Urothelium cell line (cell line): ENCODE measurements at regions not wholly inside any gene's neighbourhood (a gene's known extent, or its start where the extent isn't known, plus 50 kb on each side); places are given as distances from the start of the nearest gene placed in this dataset.

Source experiments
- DNase-seq: peaks from one replicate; pipeline ENCODE4 v3.0.0; 2011; ENCODE audit warnings: low spot score, mixed read lengths
- FAIRE-seq: peaks from 2 replicates; lab custom pipeline; 2011; peaks lifted over from hg19 to GRCh38; lab: Jason Lieb, UNC

DNA sequence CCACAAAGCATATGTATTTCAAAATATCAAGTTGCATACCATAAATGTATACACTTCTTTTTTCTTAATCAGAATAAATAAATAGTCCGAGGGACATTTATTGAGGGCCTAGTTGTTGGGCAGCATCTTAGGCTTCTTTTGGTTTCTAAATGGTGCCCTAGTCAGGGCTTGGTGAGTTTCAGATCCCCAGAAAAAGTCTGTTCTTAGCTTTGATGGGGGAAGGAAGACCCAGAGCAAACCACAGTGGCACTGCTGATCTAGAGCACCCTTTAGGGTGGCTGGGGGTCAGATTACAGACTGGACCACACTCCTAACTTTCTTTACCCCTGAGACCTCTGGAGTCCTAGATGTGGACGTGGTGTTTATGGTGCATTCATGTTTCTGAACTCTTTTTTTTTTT, 97.8 kb downstream of the C9orf152 start:
- no peak for DNase-seq
- FAIRE-seq: no peak

DNA sequence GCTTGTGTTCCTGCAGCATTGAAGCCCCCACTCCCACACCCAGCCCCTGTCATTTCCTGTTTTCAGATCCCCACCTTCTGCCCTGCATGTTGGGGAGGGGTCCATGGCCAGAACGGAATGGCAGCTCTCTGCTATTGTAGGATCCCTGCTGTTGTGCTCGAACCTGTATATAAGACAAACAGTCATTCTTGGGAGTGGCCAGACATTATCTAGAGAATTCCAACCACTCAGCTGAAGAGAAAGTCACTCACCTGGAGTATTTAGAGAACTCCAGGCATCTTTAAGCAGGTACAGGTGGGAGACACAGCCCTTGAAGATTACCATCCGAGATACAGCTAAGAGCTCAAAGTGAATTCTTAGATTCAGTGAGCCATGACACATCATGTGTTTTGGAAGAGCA, 96.1 kb downstream of the C9orf152 start:
- FAIRE-seq (no peak), DNase-seq (no peak)

DNA sequence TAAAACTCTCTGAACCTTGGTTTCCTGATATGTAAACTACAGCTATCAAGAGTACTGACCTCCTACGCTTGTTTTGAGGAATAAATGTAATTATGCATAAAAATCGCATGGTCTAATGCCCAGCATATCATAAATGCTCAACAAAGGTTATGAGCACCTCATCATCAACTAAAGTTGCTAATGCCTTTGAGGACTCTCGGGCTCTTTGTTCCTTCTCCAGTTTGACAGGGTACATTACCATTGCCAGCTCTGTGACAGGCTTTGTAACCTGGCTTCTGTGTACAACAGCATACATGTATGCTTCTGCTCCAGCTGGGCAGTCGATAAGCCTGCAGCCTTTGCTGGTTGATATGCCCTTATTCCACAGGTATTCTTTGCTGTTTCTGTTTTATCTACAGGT, 95.2 kb downstream of the C9orf152 start:
- no peak for DNase-seq
- no peak for FAIRE-seq

DNA sequence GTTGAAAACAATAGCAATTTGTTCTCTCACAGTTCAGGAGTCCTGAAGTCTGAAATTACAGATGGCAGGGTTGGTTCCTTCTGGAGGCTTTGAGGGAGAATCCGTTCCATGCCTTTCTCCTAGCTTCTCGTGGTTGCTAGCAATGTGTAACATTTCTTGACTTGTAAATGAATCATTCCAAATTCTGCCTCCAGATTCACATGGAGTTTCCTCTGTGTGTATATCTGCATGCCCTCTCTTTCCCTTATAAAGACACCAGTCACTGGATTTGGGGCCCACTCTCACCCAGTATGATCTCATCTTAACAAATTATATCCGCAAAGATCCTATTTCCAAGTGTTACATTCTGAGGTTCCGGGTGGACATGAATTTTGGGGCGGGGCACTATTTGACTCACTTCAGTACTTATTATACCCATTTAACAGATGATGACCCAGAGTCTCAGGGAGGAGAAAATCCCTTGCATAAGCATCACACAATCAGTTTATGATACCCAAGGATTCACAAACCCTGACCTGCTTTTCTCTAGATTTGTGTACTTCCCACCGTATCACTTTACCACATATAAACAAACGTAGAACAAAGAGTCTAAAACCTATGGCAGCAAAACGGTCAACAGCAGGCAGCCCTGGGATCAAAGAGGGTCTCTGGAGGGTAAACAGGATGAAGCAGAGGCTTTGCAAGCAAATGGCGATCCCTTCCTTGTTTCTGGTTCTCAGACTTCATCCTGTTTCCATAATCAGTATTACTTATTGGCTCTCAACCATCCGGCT, 93.7 kb downstream of the C9orf152 start:
- no peak for FAIRE-seq
- DNase-seq: no peak

DNA sequence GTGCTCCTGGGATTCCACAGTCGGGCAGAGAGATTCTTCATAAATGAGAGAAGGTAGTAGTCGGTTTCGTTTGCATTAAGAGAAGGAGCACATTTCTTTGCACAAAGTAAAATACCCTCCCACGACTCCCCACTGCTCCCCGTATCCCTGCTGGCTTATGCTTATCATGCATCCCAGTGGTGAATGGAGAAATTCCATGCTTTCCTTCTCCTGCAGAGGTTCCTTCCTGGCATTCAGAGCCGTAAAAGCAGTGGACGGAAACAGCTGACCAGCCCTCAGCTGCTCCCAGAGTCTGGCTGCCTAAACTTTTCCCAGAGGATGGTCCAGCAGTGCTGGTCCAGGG, 93.1 kb downstream of the C9orf152 start:
- no peak for DNase-seq
- FAIRE-seq: no peak

DNA sequence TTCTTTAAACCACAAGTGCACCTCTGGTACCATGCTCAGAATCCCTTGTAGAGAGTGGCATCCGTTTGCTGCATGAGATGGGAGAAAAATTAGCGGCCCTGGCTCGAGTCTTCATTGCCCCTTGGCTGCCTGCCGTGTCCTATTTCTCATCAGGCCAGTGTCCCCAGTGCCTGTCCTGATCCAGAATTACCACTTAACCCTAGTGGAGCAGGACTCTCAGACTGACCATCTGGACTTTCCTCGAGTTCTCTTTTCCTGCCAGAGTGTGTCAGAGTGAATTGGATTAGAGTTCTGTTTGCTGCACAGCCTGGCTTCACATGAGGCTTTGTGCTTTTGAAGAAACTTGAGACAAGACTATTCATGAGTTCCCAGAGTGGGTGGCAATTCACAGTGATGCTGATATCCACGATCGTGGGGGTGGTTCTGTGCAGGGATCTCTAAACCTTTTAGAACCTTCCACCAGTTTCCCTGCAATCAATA, 92.6 kb downstream of the C9orf152 start:
- DNase-seq (no peak), FAIRE-seq (no peak)

DNA sequence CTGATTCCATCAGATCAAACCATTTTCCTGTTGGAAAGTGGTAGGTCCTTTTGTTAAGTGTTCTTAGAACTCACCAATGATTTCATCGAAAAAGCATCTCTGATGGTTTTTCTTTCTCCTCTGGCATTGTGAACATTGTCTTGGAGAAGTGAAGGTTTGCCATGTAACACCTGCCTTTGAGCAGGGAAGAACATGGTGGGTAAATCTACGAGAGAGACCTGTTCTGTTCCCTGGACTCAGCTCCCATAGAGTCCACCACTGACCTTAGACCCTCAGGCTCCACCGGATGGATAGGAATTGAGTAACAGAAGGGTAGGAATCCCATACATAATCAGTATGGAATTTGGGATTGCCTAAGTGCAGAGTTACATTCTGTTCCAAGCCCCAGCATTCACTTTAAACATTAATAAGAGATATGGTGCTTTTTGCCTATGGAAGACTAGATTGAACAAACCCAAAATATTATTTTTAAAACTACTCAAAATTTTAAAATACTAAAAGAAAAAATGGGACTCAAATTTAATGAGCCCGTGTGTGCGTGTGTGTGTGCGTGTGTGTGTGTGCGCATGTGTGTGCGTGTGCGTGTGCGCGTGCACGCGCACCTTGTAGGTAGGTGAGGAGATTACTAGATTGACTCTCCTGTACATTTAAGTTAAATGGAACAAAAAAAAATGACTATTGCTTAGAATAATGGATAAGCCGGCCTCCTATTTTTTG, 92.0 kb downstream of the C9orf152 start:
- DNase-seq (no peak), FAIRE-seq (no peak)

DNA sequence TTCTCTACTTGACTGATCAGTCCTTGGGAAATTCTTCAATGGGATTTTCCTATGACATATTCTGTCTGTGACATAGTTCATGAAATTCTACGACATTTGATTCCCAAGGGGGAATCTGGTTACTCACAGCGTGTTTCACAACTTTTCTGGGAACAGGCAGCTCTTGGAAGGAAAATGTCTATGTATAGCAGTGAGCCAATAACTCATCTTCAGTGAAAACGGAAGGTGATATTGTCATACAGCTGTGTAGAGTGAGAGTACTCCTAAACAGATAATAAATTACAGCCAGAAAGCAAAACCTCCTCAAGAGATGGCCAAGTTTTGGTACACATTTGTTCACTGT, 91.4 kb downstream of the C9orf152 start:
- FAIRE-seq (no peak), DNase-seq (no peak)

DNA sequence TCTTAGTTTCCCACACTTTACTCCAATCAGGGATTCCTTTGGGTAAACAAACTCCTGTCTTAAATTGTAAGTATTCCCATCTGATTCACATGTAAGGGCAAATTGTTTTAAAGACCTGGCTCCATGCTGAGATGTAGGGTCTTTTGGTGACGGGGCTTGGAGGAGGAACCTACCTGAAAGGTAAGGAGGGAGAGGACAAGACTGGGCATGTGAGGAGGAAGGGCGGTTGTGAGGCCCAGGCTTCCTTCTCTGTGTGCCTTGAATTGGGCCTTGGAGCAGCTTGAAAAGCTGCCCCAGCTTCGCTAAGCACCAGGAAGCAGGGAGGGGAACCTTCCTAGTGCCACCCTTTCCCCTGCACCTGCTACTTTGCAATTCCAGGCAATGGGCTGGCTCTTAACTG, 86.8 kb downstream of the C9orf152 start:
- DNase-seq (no peak), FAIRE-seq (no peak)

DNA sequence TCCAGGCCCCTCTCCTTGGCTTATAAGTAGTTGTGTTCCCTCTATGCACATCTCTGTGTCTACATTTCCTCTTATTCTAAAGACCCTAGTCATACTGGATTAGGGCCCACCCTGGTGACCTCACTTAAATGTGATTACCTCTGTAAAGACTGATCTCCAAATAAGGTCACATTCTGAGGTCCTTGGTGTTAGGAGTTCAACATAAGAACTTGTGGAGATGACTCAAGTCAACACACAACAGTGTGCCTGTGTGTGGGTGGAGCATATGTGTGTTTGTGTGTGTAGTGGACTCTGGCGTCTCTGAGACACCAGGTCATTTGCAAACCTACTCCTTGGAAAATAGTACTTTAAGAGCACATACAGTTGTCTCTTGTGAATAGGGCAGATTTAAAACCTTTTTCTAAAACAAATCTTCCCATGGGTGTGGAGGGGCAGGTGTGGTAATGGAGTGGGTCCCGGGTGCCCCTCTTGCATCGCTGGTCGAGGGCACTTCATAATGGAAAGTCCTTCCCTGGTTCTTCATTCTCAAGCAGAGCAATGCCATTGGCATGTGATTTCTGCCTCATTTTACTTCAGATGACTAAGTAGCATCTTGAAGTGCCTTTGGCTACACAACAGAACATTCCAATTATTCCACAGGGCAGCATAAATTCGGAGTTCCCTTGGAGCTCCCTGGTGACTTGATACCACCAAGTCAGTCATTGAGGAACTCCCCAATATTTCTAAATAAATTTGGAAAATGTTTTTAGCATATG, 84.4 kb downstream of the C9orf152 start:
- DNase-seq (no peak), FAIRE-seq (no peak)

DNA sequence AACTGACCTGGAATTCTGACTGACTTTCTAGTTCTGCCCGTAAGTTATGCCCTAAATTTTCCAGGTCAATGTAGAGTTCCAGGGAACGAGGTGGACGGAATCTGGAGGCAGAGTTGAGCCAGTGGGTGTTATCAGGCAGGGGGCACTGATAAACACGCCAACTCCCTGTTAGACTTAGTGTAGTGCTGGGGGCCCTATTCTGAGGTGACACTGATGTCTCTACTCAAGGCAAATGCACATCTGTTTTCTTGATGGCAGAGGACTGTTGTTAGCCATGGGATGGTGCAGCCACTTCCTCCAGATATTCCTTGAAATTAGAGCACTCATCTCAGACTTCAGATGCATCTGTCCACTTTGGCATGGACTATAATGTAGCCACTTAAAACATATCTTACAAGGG, 83.5 kb downstream of the C9orf152 start:
- FAIRE-seq (no peak), DNase-seq (no peak)

DNA sequence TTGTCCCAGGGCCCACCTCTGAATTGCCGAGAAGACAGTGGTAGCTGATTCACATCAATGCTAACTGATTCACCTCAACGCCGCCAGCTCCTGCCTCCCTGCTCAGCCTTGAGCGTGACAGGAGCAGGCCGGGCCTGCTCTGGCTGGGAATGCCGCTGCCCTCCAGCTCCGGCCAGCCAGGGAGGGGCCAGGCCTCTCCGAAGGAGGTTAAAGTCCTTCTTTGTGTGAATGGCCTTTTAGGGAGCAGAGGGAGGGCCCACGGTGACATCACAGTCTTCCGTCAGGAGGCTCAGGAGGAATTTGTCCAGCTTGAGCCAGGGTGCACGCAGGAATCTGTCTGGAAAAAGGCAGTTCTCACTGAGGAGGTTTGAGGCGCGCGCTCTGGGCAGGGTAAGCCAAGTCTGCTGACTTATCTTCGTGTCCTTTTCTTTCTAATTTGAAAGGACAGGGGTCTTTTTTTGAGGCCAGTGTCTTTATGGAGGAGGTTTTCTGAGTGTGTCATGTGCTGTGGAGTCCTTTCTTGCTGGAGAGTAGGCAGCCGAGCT, 82.7 kb downstream of the C9orf152 start:
- FAIRE-seq: no peak
- no peak for DNase-seq

DNA sequence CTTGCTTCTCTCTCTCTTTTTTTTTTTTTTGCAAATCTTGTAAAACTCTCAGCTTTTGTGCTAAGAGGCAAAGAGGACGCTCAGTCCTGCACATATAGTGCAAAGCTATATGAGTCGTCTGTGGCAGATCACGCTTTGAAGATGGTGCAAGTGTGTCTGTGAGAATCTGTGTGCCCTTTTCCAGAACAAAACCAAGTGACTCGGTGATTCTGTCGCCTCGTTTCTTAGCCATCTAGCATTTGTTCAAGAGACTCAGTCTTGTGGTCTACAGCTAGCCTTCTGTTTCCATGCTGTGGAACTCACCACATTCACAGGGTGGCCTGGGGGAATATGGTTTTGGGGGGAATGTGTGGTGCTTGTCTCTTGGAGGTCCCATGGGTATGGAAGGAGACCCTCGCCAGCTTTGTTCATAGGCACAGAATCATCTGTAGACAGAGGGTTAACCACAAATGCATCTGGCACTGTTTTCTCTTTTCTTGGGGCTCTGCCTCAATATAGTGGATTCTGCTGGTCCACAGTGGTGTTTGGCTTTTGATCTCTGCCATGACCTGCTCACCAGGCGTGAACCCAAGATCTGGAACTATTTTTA, 82.1 kb downstream of the C9orf152 start:
- no peak for DNase-seq
- no peak for FAIRE-seq

DNA sequence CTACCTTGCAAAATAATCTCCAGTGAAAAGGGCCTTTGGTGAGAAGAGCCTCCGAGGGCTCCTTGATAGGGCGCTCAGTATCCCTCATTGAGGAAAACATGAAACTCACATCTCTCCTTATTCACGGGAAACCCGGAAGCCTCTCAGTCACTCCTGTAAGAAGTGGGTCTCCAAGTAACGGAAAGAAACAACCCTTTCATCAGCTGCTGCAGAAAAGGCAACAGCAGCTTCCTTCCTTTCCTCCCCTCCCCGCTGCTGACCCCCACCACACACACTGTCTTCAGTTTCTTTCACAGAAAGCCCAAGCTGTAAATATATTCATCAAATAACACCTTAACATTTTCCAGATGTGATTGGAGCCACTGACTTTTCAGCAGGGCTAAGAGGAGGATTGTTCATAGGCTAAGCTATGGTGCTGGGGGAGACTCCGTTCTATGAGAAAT, 81.4 kb downstream of the C9orf152 start:
- no peak for DNase-seq
- FAIRE-seq: no peak

DNA sequence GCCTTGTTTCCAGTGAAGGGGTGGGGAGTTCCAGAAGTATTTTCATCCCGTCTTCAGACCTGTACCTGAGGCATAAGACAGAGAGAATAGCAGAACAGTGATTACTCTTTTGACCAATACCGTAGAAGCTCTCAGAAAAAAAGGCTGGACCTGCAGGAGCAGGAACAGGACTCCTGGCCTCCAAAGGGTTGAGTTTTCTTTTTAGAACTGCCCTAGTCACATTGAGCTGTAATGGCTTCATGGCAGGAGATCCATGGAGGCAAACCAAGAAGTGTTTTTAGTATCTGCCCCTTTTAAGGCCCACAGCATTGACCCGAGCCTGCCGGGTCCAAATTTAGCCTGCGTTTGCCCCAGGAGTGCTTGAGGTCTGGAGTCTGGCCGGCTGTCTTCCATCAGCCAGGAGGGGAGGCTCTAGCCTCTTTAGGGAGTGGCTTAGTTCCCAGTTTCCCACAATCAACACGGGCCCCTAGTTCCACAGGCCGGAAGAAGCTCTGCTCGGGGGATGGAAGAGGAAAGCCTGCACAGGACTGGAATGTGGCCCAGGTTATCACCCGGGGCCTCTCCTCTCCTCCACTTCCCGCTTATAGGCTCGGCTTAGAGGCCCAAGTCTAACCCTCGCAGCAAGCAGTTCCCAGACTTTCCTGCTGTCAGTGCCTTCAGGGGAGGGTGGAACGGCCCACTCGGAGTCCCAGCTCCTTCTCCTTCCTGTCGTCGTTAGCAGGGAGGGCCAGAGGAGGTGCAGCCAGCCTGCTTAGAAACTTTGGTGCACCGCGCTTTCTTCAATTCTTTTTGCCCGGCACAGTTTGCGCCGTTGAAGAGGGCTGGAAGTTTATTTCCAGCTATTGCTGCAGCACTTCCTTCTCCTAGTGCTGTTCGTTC, 80.7 kb downstream of the C9orf152 start:
- no peak for DNase-seq
- FAIRE-seq: no peak

DNA sequence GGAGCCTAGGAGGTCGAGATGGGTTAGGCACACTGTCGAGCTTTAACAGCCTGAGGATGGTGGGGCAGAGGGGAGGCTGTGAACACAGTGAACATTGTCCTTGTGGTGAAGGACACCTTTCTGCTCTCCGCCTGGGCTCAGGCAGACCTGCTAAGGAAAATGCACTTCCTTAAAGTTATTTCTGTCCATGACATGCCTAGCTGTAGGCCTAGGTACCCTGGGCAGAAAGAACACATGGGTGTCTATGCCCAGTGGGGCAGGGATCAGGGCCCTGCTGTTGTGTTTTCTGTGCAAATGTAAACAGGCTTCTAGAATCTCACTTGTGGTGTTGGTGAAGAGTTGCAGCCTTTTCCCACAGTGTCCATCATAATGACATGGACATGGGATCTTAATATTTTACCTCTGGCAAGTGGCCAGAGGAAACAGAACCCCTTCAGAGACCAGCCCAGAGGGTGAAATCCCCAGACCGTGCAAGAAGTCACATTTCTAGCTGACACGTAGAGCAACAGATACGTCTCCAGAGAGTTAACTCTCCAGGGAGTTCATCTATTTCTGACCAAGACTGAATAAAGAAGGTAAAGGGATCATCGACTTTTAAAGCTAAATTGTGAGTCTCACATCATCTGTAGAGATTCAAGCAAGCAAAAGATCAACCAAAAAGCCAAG, 79.2 kb downstream of the C9orf152 start:
- no peak for DNase-seq
- no peak for FAIRE-seq

DNA sequence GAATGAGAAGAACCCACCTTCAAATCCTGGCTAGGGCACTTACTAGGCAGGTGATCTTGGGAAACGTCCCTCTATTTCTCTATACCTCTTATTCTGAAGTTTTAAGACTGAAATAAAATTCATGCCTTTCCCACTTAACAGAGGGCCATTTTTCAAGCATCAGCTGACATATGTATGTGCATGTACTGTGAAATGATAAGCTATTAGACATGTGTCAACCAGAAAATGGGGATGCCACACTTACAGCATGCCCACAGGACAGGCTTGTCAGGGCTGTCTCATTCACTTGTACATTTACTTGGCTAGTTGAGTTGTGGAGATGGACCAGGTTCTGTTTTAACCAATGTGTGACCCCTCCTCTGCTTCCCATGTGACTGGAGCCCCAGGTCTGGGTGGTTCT, 78.5 kb downstream of the C9orf152 start:
- DNase-seq (no peak), FAIRE-seq (no peak)

DNA sequence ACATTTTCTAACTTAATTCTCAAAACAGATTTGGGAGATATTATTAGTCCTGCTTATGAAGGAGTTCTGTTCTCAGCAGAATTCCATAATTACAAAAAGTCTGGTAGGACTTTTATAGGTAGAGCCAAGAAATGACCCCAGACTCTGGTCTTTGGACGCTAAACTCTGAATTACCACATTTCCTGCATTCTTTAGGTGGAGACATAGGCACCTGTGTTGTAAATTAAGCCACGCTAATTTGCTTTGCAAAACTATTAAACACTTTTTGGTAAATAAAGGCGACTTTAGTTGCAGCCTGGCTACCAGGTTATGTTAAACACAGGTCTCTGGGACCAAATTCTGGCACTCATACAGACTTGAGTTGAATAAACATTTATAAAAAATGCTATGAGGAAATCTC, 77.7 kb downstream of the C9orf152 start:
- no peak for DNase-seq
- no peak for FAIRE-seq

DNA sequence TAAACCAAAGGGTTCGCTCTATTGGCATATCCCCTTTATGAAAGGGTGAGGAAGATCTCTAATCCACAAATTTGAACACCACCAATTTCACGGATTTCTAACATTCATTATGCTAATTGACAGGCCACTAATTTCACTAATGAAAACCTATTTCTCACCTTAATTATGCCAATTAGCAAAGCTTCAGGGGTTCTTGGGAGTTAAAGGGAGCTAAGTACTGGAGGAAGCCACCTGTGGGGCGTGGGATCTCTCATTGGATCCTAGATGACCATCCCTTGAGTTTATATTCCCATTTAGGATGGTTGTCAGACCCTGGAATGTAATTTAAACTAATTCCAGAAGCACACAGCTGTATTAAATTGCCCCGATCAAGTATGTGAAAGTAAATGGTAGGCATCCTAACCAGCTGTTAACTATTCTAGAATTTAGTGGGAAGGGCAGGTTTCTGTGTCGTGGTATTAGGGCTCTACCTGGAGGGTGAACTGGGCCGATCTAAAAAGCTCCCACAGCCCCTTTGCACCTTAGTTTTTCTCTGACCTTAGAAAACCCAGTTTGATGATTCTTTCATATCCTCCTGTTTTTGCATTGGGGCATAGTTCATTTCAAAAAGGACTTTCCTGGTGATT, 77.1 kb downstream of the C9orf152 start:
- DNase-seq (no peak), FAIRE-seq (no peak)
